H9 (cell line): ENCODE measurements at regions not wholly inside any gene's neighbourhood (a gene's known extent, or its start where the extent isn't known, plus 50 kb on each side); places are given as distances from the start of the nearest gene placed in this dataset.

Experiments
- DNase-seq: peaks from one replicate; pipeline ENCODE4 v3.0.0-alpha.2; 2017
- H2AFZ ChIP-seq: one replicate; pipeline ENCODE4 v1.6.1; 2013; ENCODE audit warnings: mild to moderate bottlenecking, low read length, control low read depth, moderate library complexity
- H2AK5ac ChIP-seq: 2 replicates; pipeline ENCODE4 v1.6.1; 2013; ENCODE audit warnings: low read length, control low read depth, mixed read lengths; ENCODE audit not compliant: insufficient read length
- H2BK120ac ChIP-seq: one replicate; pipeline ENCODE4 v1.6.1; 2013; ENCODE audit warnings: low read depth, mild to moderate bottlenecking, low read length, control low read depth, inconsistent platforms; ENCODE audit not compliant: poor library complexity, severe bottlenecking
- H2BK12ac ChIP-seq: 2 replicates; pipeline ENCODE4 v1.6.1; 2013; ENCODE audit warnings: low read length, control low read depth, mixed read lengths, low read depth; ENCODE audit not compliant: insufficient read length
- H2BK15ac ChIP-seq: 2 replicates; pipeline ENCODE4 v1.6.1; 2013; ENCODE audit warnings: low read depth, low read length, control low read depth
- H2BK20ac ChIP-seq: one replicate; pipeline ENCODE4 v1.6.1; 2013; ENCODE audit warnings: low read depth, mild to moderate bottlenecking, low read length, control low read depth, inconsistent platforms; ENCODE audit not compliant: poor library complexity, severe bottlenecking
- H2BK5ac ChIP-seq: 2 replicates; pipeline ENCODE4 v1.6.1; 2013; ENCODE audit warnings: low read length, control low read depth, mixed read lengths; ENCODE audit not compliant: insufficient read length
- H3K14ac ChIP-seq: 2 replicates; pipeline ENCODE4 v1.6.1; 2013; ENCODE audit warnings: low read length, control low read depth; ENCODE audit not compliant: insufficient read depth
- H3K18ac ChIP-seq: 2 replicates; pipeline ENCODE4 v1.6.1; 2013; ENCODE audit warnings: low read depth, mild to moderate bottlenecking, mixed read lengths, low read length, control low read depth; ENCODE audit not compliant: insufficient read length
- H3K23ac ChIP-seq: 2 replicates; pipeline ENCODE4 v1.6.1; 2013; ENCODE audit warnings: low read length, control low read depth, mixed read lengths, low read depth; ENCODE audit not compliant: insufficient read length
- H3K23me2 ChIP-seq: 2 replicates; pipeline ENCODE4 v1.6.1; 2013; ENCODE audit warnings: low read depth, mild to moderate bottlenecking, mixed read lengths, low read length, control low read depth; ENCODE audit not compliant: insufficient read length, poor library complexity, severe bottlenecking
- H3K27ac ChIP-seq: 2 replicates; pipeline ENCODE4 v1.5.1; 2013; ENCODE audit warnings: low read length, control low read depth, mixed read lengths, low read depth; ENCODE audit not compliant: insufficient read length
- H3K27me3 ChIP-seq: 2 replicates; pipeline ENCODE4 v1.6.1; 2013; ENCODE audit warnings: low read length, control low read depth, inconsistent platforms; ENCODE audit not compliant: insufficient read depth
- H3K4ac ChIP-seq: 2 replicates; pipeline ENCODE4 v1.6.1; 2013; ENCODE audit warnings: low read depth, mild to moderate bottlenecking, control low read depth, inconsistent platforms, low read length, moderate library complexity
- H3K4me1 ChIP-seq: 2 replicates; pipeline ENCODE4 v1.6.1; 2013; ENCODE audit warnings: low read length, control low read depth, inconsistent platforms; ENCODE audit not compliant: insufficient read depth
- H3K4me2 ChIP-seq: 2 replicates; pipeline ENCODE4 v1.6.1; 2013; ENCODE audit warnings: low read length, control low read depth, mixed read lengths; ENCODE audit not compliant: insufficient read length, insufficient read depth
- H3K56ac ChIP-seq: 2 replicates; pipeline ENCODE4 v1.6.1; 2013; ENCODE audit warnings: low read depth, mild to moderate bottlenecking, mixed read lengths, low read length, control low read depth; ENCODE audit not compliant: insufficient read length
- H3K79me1 ChIP-seq: 2 replicates; pipeline ENCODE4 v1.6.1; 2013; ENCODE audit warnings: low read depth, mild to moderate bottlenecking, moderate library complexity, low read length, control low read depth, inconsistent platforms; ENCODE audit not compliant: insufficient read depth, poor library complexity, severe bottlenecking
- H3K79me2 ChIP-seq: 2 replicates; pipeline ENCODE4 v1.6.1; 2013; ENCODE audit warnings: low read length, control low read depth, inconsistent platforms; ENCODE audit not compliant: insufficient read depth
- H3K9ac ChIP-seq: 2 replicates; pipeline ENCODE4 v1.6.1; 2013; ENCODE audit warnings: low read length, control low read depth, mixed read lengths; ENCODE audit not compliant: insufficient read length; ENCODE audit errors: extremely low read depth
- H3K9me3 ChIP-seq: one replicate; pipeline ENCODE4 v1.6.1; 2013; ENCODE audit warnings: low read depth, low read length, inconsistent platforms; ENCODE audit not compliant: control insufficient read depth
- H3T11ph ChIP-seq: one replicate; pipeline ENCODE4 v1.6.1; 2013; ENCODE audit warnings: mild to moderate bottlenecking, low read length, control low read depth, inconsistent platforms
- H4K20me1 ChIP-seq: one replicate; pipeline ENCODE4 v1.6.1; 2013; ENCODE audit not compliant: control insufficient read depth, insufficient read length, insufficient read depth
- H4K5ac ChIP-seq: 2 replicates; pipeline ENCODE4 v1.6.1; 2013; ENCODE audit warnings: low read depth, mild to moderate bottlenecking, mixed read lengths, low read length, control low read depth; ENCODE audit not compliant: insufficient read length
- H4K8ac ChIP-seq: replicated peaks from 2 replicates; pipeline ENCODE4 v1.6.1; 2013; ENCODE audit warnings: low read length, control low read depth, mixed read lengths, low read depth; ENCODE audit not compliant: insufficient read length
- H4K91ac ChIP-seq: 2 replicates; pipeline ENCODE4 v1.6.1; 2013; ENCODE audit warnings: low read depth, mild to moderate bottlenecking, moderate library complexity, mixed read lengths, low read length, control low read depth; ENCODE audit not compliant: insufficient read length
- H3K27ac Mint-ChIP-seq, 3 experiments: 2 replicates in 2 of 3; 3 replicates in 1 of 3; pipeline ENCODE4 v1.8.0; 2020 to 2021; ENCODE audit warnings: mixed read lengths in 3 of 3, mild to moderate bottlenecking in 1 of 3, moderate library complexity in 1 of 3
- H3K27me3 Mint-ChIP-seq: 2 replicates; pipeline ENCODE4 v1.8.0; 2021; ENCODE audit warnings: low read depth, mild to moderate bottlenecking, moderate library complexity, mixed read lengths
- H3K36me3 Mint-ChIP-seq, 3 experiments: 2 replicates in 2 of 3; 3 replicates in 1 of 3; pipeline ENCODE4 v1.8.0; 2020 to 2021; ENCODE audit warnings: low read depth in 3 of 3, mixed read lengths in 3 of 3; ENCODE audit not compliant: insufficient read depth in 1 of 3
- H3K4me1 Mint-ChIP-seq, 2 experiments: 2 replicates each; pipeline ENCODE4 v1.8.0; 2020; ENCODE audit warnings: mixed read lengths in 2 of 2
- H3K4me3 Mint-ChIP-seq, 2 experiments: 2 replicates in 1 of 2; 3 replicates in 1 of 2; pipeline ENCODE4 v1.8.0; 2020 to 2021; ENCODE audit warnings: mild to moderate bottlenecking in 2 of 2, mixed read lengths in 2 of 2, moderate library complexity in 1 of 2
- H3K9me3 Mint-ChIP-seq, 2 experiments: 2 replicates in 1 of 2; 3 replicates in 1 of 2; pipeline ENCODE4 v1.8.0; 2020; ENCODE audit warnings: mild to moderate bottlenecking in 2 of 2, mixed read lengths in 2 of 2, moderate library complexity in 1 of 2
- CTCF ChIP-seq: fragments of 200-600 bp; sonication (generic); conservative IDR thresholded peaks from 3 replicates; pipeline ENCODE4 v1.8.0; 2021; ENCODE audit warnings: antibody characterized with exemption, mild to moderate bottlenecking

- H2BK20ac ChIP-seq, result no peak overlapping the region
- H3K14ac ChIP-seq, result no peak overlapping the region
- TF ChIP-seq CTCF, result no peak
- H3K23me2 ChIP-seq, result no peaks in the 10 kb centered on the region
- H2BK5ac ChIP-seq, result no peak overlapping the region
- no peaks in the 10 kb centered on the region for H3K4me1 ChIP-seq
- H2AK5ac ChIP-seq, result no peak overlapping the region
- no peaks in the 10 kb centered on the region for H3K79me2 ChIP-seq
- no peak overlapping the region for H3K27ac ChIP-seq
- H3K4ac ChIP-seq, result no peak overlapping the region
- no peak overlapping the region for H3K23ac ChIP-seq
- H3K27ac Mint-ChIP-seq, result no peak overlapping the region
- no peak overlapping the region for H3K18ac ChIP-seq
- no peak overlapping the region for H2BK15ac ChIP-seq
- peaks cover 2% of the 10 kb centered on the region; the same call in 1 of the 2 replicates for H3K27me3 Mint-ChIP-seq
- H3K4me3 Mint-ChIP-seq, result no peak overlapping the region
- H3K56ac ChIP-seq, result no peak overlapping the region
- no peak overlapping the region for H4K5ac ChIP-seq
- H4K20me1 ChIP-seq, result no peaks in the 10 kb centered on the region
- no peak overlapping the region for H2BK120ac ChIP-seq
- H3K9me3 Mint-ChIP-seq, result no peaks in the 10 kb centered on the region
- H3K27me3 ChIP-seq, result no peaks in the 10 kb centered on the region
- no peak overlapping the region for H2AFZ ChIP-seq
- H3K4me1 Mint-ChIP-seq, result no peaks in the 10 kb centered on the region
- H3K9ac ChIP-seq, result no peak overlapping the region
- no peaks in the 10 kb centered on the region for H3K36me3 Mint-ChIP-seq
- no peak overlapping the region for H2BK12ac ChIP-seq
- no peak overlapping the region for H4K8ac ChIP-seq
- H3K4me2 ChIP-seq, result no peak overlapping the region
- H4K91ac ChIP-seq, result no peak overlapping the region
- no peak overlapping the region for H3T11ph ChIP-seq
- H3K79me1 ChIP-seq, result no peaks in the 10 kb centered on the region
- no peak for DNase-seq
- no peaks in the 10 kb centered on the region for H3K9me3 ChIP-seq
Observed at GRCh38 chr4:101501421-101501820, 154.1 kb upstream of the PPP3CA start.
